D721Med (cell line): ENCODE measurements at regions not wholly inside any gene's neighbourhood (a gene's known extent, or its start where the extent isn't known, plus 50 kb on each side); places are given as distances from the start of the nearest gene placed in this dataset.

ENCODE experiments used
- DNase-seq: peaks from one replicate; pipeline ENCODE4 v3.0.0; 2011; ENCODE audit warnings: low spot score; ENCODE audit not compliant: insufficient read length
- FAIRE-seq: peaks from 2 replicates; lab custom pipeline; 2011; peaks lifted over from hg19 to GRCh38; lab: Jason Lieb, UNC
- CTCF ChIP-seq: IDR thresholded peaks from 2 replicates; pipeline ENCODE4 v1.5.1; 2012; ENCODE audit warnings: mild to moderate bottlenecking, control low read depth; ENCODE audit not compliant: insufficient read depth; ENCODE audit errors: missing control alignments

GRCh38 chr1:59135761-59136255, 161.1 kb upstream of the FGGY start:
- DNase-seq (no peak), FAIRE-seq (no peak)
- no peak for TF ChIP-seq CTCF

- no peak for TF ChIP-seq CTCF
- no peak for DNase-seq
- FAIRE-seq: no peak
Measured at GRCh38 chr1:59136541-59137275, 160.2 kb upstream of the FGGY start.

- no peak for TF ChIP-seq CTCF
- FAIRE-seq: no peak
- DNase-seq: no peak
Measured at GRCh38 chr1:59137276-59137615, 159.6 kb upstream of the FGGY start.

- DNase-seq (no peak), FAIRE-seq (no peak)
- TF ChIP-seq CTCF: no peak
Measured at GRCh38 chr1:59137968-59138367, 158.9 kb upstream of the FGGY start.

- FAIRE-seq (no peak), DNase-seq (no peak)
Measured at GRCh38 chr1:59138402-59138801, 158.5 kb upstream of the FGGY start.

GRCh38 chr1:59139396-59139795, 157.5 kb upstream of the FGGY start:
- TF ChIP-seq CTCF: no peak
- DNase-seq (no peak), FAIRE-seq (no peak)

More at GRCh38 chr1:59138402-59138801, 158.5 kb upstream of the FGGY start:
- TF ChIP-seq CTCF: no peak

- FAIRE-seq: no peak
- no peak for DNase-seq
- TF ChIP-seq CTCF: no peak
Measured at GRCh38 chr1:59141267-59141863, 155.5 kb upstream of the FGGY start.
